ENCODE measurements at regions not wholly inside any gene's neighbourhood (a gene's known extent, or its start where the extent isn't known, plus 50 kb on each side); places are given as distances from the start of the nearest gene placed in this dataset.

DNA sequence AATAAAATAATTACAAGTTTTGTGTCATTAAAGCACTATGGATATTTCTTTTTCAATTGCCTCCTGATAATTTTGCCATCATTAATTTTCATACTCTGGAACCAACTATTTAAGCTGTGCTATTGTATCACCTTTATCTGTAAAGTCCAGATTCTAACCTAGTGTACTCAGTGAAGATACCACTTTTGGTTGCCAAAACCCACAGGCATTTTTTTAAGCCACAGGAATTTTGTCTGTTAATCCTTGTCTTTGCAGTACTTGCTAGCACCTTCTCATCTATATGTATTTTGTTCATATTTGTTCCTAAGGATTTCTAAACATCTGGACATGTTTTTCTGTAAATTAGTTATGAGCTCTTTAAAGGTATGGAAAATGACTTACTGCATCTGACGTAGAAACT is 481.4 kb upstream of the DAB2 start:
- POLR2A ChIA-PET, result interaction anchor here (0.9 kb wide), 1 partner anchor 13 kb away, joined by 3 read pairs; no protein-coding TSS in a partner anchor
- Mint-ChIP-seq H3K27me3 (ENCODE audit: insufficient read depth, unreplicated experiment) (no peaks in the 10 kb centered on the region), H3K4me3 (ENCODE audit: unreplicated experiment) (no peak overlapping the region), H3K36me3 (ENCODE audit: insufficient read depth, unreplicated experiment) (no peaks in the 10 kb centered on the region), H3K27ac (ENCODE audit: low read depth, unreplicated experiment) (no peak overlapping the region), H3K4me1 (ENCODE audit: insufficient read depth, unreplicated experiment) (peaks cover 28% of the 10 kb centered on the region), H3K9me3 (ENCODE audit: unreplicated experiment) (no peaks in the 10 kb centered on the region)
- no TSS peak for BruUV-seq (replicated peaks)
- TF ChIP-seq, protein P1, sequence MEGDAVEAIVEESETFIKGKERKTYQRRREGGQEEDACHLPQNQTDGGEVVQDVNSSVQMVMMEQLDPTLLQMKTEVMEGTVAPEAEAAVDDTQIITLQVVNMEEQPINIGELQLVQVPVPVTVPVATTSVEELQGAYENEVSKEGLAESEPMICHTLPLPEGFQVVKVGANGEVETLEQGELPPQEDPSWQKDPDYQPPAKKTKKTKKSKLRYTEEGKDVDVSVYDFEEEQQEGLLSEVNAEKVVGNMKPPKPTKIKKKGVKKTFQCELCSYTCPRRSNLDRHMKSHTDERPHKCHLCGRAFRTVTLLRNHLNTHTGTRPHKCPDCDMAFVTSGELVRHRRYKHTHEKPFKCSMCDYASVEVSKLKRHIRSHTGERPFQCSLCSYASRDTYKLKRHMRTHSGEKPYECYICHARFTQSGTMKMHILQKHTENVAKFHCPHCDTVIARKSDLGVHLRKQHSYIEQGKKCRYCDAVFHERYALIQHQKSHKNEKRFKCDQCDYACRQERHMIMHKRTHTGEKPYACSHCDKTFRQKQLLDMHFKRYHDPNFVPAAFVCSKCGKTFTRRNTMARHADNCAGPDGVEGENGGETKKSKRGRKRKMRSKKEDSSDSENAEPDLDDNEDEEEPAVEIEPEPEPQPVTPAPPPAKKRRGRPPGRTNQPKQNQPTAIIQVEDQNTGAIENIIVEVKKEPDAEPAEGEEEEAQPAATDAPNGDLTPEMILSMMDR (IDR thresholded peaks at IDR 0.05; ENCODE audit: unreplicated experiment), result no peak
- intact Hi-C loops (cut with micrococcal nuclease), result no loop called here
- peak; percentile 51 for DNase-seq (ENCODE audit: unreplicated experiment)
- CTCF ChIA-PET, result interaction anchor here (1.0 kb wide), 1 partner anchor 192 kb away, joined by 3 read pairs; no protein-coding TSS in a partner anchor

DNA sequence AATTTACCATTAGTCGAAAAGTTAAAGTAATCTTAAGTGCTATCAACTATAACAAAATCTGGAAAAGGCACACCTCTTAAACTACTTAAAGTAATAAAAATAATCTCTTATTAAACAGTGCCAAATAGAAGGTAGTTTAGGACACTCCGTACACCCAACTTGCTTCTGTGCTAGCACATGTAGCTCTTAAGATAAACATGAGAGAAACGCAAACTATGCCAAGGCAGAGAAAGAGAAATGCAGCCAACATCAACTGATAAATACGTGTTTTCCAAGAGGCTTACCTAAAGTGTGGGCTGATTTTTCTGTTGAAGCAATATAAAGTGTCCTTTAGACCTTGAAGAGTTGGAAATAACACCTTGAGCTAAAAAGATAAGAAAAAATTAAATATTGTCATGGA is 480.6 kb upstream of the DAB2 start:
- Mint-ChIP-seq H3K4me1 (ENCODE audit: insufficient read depth, unreplicated experiment) (peaks cover 28% of the 10 kb centered on the region), H3K4me3 (ENCODE audit: unreplicated experiment) (no peak overlapping the region), H3K36me3 (ENCODE audit: insufficient read depth, unreplicated experiment) (no peaks in the 10 kb centered on the region), H3K9me3 (ENCODE audit: unreplicated experiment) (no peaks in the 10 kb centered on the region), H3K27me3 (ENCODE audit: insufficient read depth, unreplicated experiment) (no peaks in the 10 kb centered on the region), H3K27ac (ENCODE audit: low read depth, unreplicated experiment) (peak overlapping the region; percentile 59)
- intact Hi-C loops (cut with micrococcal nuclease), result no loop called here
- DNase-seq (ENCODE audit: unreplicated experiment), result peak; percentile 18
- CTCF ChIA-PET, result interaction anchor here (0.6 kb wide), 1 partner anchor 33 kb away, joined by 4 read pairs; no protein-coding TSS in a partner anchor
- BruUV-seq (replicated peaks), result no TSS peak
- POLR2A ChIA-PET, result interaction anchor here (0.9 kb wide), 1 partner anchor 12 kb away, joined by 3 read pairs; no protein-coding TSS in a partner anchor
- TF ChIP-seq, protein P1 (IDR thresholded peaks at IDR 0.05; ENCODE audit: unreplicated experiment), result no peak

DNA sequence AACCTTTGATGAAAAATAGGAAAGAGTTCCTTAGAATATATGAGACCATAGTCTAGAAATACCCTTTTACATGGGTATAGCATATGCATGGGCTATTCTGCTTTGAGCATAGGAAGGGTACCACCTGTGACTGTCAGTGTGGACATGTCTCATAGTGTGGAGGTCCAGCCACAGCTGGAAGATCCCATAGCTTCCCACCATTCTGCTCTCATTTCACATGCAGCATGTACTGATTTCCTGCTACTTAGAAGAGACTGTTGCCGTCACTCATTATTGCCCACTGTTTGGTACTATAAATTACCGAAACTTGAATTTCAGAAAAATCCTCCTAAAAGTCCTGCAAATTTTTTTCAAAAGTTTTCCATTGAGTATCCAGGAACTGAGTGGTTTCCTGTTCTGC is 477.8 kb upstream of the DAB2 start:
- Mint-ChIP-seq H3K27ac (ENCODE audit: low read depth, unreplicated experiment) (no peak overlapping the region), H3K4me3 (ENCODE audit: unreplicated experiment) (no peak overlapping the region), H3K4me1 (ENCODE audit: insufficient read depth, unreplicated experiment) (peaks cover 28% of the 10 kb centered on the region), H3K36me3 (ENCODE audit: insufficient read depth, unreplicated experiment) (no peaks in the 10 kb centered on the region), H3K27me3 (ENCODE audit: insufficient read depth, unreplicated experiment) (no peaks in the 10 kb centered on the region), H3K9me3 (ENCODE audit: unreplicated experiment) (no peaks in the 10 kb centered on the region)
- no peak for DNase-seq (ENCODE audit: unreplicated experiment)
- CTCF ChIA-PET, result no interaction called here
- intact Hi-C loops (cut with micrococcal nuclease), result no loop called here
- POLR2A ChIA-PET, result no interaction called here
- BruUV-seq (replicated peaks), result no TSS peak
- TF ChIP-seq, protein P1 (IDR thresholded peaks at IDR 0.05; ENCODE audit: unreplicated experiment), result no peak

DNA sequence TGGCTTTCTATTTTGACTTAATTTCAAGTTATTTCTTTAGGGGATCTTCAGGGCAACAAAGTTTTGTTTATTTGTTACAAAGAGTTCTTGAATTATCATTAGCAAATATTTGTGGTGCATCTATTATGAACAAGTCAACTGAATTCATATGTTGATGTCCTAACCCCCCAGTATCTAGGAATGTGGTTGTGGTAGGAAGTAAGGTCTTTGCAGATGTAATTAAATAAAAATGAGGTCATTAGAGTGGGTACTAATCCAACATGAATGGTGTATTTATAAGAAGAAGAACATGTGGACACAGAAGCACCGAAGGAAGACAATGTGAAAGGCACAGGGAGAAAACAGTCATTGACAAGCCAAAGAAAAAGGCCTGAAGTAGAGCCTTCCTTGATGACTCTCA is 474.0 kb upstream of the DAB2 start:
- H3K4me3 Mint-ChIP-seq (ENCODE audit: unreplicated experiment), result no peak overlapping the region
- no TSS peak for BruUV-seq (replicated peaks)
- ChIA-PET CTCF (interaction anchor here (0.6 to 0.7 kb wide), 2 partner anchors 184 to 227 kb away, joined by 3 read pairs; no protein-coding TSS in a partner anchor), POLR2A (no interaction called here)
- no peak for DNase-seq (ENCODE audit: unreplicated experiment)
- TF ChIP-seq, protein P1 (IDR thresholded peaks at IDR 0.05; ENCODE audit: unreplicated experiment), result no peak
- no peak overlapping the region for H3K27ac Mint-ChIP-seq (ENCODE audit: low read depth, unreplicated experiment)
- H3K4me1 Mint-ChIP-seq (ENCODE audit: insufficient read depth, unreplicated experiment), result no peaks in the 10 kb centered on the region
- intact Hi-C loops (cut with micrococcal nuclease), result no loop called here
- no peaks in the 10 kb centered on the region for H3K9me3 Mint-ChIP-seq (ENCODE audit: unreplicated experiment)
- H3K27me3 Mint-ChIP-seq (ENCODE audit: insufficient read depth, unreplicated experiment), result no peaks in the 10 kb centered on the region
- no peaks in the 10 kb centered on the region for H3K36me3 Mint-ChIP-seq (ENCODE audit: insufficient read depth, unreplicated experiment)

Data from MCF 10A (cell line).